ENCODE measurements at regions not wholly inside any gene's neighbourhood (a gene's known extent, or its start where the extent isn't known, plus 50 kb on each side); places are given as distances from the start of the nearest gene placed in this dataset.
"Not testable (repeated sequence)": the region's sequence is repeated elsewhere in the genome, so short reads cannot be mapped to it uniquely, and the experiment has no call there.

DNA sequence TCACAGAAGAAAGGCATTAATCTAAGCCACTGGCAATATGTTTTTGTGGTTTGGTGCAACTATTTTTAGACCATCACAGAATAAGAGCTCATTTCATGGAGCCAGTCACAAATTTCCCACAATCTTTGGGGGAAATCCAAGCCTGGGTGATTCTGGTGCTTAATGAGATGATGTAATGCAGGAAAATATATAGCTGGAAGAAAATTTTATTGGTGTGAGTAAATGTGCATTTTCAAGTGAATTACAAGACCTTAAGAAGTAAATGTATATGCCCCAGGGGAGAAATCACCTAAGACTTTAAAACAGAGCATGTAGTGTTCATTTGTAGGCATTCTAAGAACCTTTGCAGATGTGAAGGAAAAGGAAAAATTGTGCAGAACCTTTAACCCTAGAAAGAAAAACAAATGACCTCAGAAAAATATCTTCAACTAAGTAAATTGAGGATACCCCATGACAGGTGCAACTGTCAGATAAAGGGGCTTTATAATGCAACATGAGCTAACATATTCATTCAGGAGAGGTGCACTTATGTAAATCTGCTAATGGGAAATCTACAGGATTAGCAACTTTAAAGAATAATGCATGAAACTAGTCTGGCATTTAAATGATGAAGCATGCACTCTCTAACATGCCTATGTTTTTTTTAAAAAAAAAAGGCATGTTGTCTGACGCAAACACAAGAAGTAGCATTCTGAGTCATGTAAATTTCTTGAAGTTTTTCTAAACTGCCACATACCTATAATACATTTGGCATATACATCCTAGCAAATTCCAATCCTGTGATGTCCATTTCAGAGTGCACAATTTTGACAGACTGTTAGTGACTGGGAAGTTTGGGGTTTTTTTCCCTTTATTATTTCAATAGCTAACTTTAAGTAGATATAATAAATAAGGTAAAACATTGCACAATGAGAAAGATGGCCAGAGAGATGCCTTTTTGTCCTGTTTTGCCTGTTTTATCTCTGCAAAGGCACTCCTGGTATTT is 105.1 kb downstream of the MEX3B start:
- intact Hi-C loops (cut with DNase I), result no loop called here

GRCh38 chr15:81939604-81940440 is 106.0 kb downstream of the MEX3B start:
- DNase-seq (no peak), ATAC-seq (ENCODE audit: poor library complexity) (no peak)
- intact Hi-C loops (cut with DNase I), result loop anchor here (10.0 kb wide), 1 partner anchor 455 kb away; no protein-coding TSS in a partner anchor

More for the DNA sequence above, 105.1 kb downstream of the MEX3B start:
- DNase-seq, result no peak
- ATAC-seq (ENCODE audit: poor library complexity), result no peak

DNA sequence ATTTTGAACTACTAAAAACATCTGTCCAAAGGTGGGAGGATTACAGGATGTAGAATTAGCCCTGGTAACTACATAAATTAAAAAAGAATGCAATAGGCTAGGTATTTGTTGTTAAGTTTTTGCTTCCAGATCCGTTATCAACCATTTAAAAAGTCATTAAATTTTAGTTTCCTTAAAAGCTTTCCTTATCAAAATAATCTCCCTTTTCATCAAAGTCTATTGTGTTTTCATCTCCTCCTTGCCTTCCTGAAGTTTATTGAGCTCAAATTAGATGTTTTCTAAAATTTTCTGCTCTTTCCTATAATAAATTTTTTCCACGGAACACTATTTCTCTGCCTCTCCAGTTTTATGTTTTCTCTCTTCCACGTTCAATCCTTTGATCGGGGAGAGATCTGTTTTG is 108.6 kb downstream of the MEX3B start:
- no peak for DNase-seq
- ATAC-seq (ENCODE audit: poor library complexity), result no peak
- intact Hi-C loops (cut with DNase I), result loop anchor here (10.0 kb wide), 1 partner anchor 452 kb away; no protein-coding TSS in a partner anchor

DNA sequence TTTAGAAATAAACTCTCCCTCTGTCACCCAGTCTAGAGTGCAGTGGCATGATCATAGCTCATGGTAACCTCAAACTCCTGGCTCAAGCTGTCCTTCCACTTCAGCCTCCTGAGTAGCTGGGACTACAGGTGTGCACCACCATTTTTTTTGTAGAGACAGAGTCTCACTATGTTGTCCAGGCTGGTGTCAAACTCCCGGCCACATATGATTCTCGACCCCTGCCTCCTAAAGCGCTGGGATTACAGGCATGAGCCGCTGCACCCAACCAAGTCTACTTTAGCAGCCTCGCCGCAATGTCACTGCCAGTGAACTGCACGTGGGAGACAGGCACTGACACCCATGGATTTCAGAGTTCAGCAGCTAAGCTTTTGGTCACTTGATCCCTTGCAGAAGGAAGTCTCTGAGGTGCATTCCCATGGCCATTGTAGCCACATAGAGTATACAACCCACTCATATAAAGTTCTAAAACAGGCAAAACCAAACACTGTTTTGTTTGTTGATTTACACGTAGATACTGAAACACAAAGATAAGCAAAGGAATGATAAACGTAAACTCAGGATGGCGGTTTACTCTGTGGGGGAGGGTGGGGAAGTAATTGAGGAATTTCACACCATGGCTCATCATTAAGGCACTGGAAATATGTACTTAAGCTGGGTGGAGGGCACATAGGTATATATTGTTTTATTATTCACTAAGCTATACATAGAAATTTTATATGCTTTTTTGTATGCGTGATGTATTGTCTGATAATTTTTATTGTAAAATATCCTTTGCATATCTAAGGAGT is 115.0 kb downstream of the MEX3B start:
- intact Hi-C loops (cut with DNase I), result loop anchor here (10.0 kb wide), 1 partner anchor 446 kb away; no protein-coding TSS in a partner anchor
- ATAC-seq (ENCODE audit: poor library complexity) (no peak), DNase-seq (no peak)

GRCh38 chr15:81929557-81929956 is 116.3 kb downstream of the MEX3B start:
- no peak for ATAC-seq (ENCODE audit: poor library complexity)
- intact Hi-C loops (cut with DNase I), result no loop called here
- DNase-seq, result no peak

GRCh38 chr15:81926981-81927380 is 118.8 kb downstream of the MEX3B start:
- DNase-seq (no peak), ATAC-seq (ENCODE audit: poor library complexity) (no peak)
- intact Hi-C loops (cut with DNase I), result no loop called here

GRCh38 chr15:81924729-81925128 is 121.1 kb downstream of the MEX3B start:
- peak; percentile 81 for ATAC-seq (ENCODE audit: poor library complexity)

GRCh38 chr15:81923561-81924350 is 122.1 kb downstream of the MEX3B start:
- DNase-seq, result no peak
- intact Hi-C loops (cut with DNase I), result no loop called here
- ATAC-seq (ENCODE audit: poor library complexity), result peak; percentile 92

More at GRCh38 chr15:81924729-81925128, 121.1 kb downstream of the MEX3B start:
- intact Hi-C loops (cut with DNase I), result no loop called here
- DNase-seq, result no peak

- intact Hi-C loops (cut with DNase I), result no loop called here
- ATAC-seq (ENCODE audit: poor library complexity) (no peak), DNase-seq (no peak)
Measured at GRCh38 chr15:81922143-81922542, 123.7 kb downstream of the MEX3B start.

DNA sequence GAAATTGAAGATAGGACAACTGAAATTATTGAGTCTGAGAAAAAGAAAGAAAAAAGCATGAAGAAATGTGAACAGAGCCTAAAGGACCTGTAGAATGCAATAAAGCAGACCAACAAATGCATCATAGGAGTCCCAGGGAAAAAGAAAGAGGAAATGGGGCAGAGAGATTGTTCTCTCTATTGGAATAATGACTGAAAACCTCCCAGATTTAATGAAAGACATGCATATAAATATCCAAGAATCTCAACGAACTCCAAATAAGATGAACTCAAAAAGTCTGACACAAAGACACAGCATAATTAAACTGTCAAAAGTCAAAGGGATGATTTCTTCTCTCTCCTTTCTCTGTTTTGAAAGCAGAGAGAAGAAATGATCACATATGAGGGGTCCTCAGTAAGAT is 124.7 kb downstream of the MEX3B start:
- intact Hi-C loops (cut with DNase I), result no loop called here
- ATAC-seq (ENCODE audit: poor library complexity), result no peak
- no peak for DNase-seq

- ATAC-seq (ENCODE audit: poor library complexity); DNase-seq; intact Hi-C loops (cut with DNase I): not testable (repeated sequence)
Measured at GRCh38 chr15:81918767-81919166, 127.1 kb downstream of the MEX3B start.

GRCh38 chr15:81916451-81916850 is 129.4 kb downstream of the MEX3B start:
- intact Hi-C loops (cut with DNase I), result no loop called here
- DNase-seq (no peak), ATAC-seq (ENCODE audit: poor library complexity) (no peak)

GRCh38 chr15:81915990-81916389 is 129.8 kb downstream of the MEX3B start:
- ATAC-seq (ENCODE audit: poor library complexity), result no peak
- intact Hi-C loops (cut with DNase I), result no loop called here
- no peak for DNase-seq

GRCh38 chr15:81914734-81915256 is 131.0 kb downstream of the MEX3B start:
- DNase-seq (peak; percentile 73), ATAC-seq (ENCODE audit: poor library complexity) (peak; percentile 87)
- intact Hi-C loops (cut with DNase I), result no loop called here

DNA sequence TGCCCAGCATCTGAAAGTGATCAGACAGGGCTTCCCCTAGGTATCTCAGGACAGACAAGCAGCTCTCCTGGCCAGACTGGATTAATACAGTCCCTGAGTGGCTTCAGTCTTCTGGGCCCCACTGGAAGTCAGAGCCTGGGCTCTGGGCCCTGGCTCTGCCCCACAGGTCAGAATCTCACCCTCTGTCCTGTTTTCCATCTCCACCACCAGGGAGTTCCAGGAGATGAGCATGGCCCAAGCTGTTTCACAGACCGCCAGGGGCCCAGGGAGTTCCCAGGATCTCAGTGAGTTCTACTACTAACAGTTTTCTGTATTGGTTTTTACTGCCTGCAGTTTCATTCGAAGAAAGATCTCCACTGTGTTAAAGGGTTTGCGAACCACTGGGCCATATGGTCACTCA is 131.5 kb downstream of the MEX3B start:
- peak; percentile 45 for DNase-seq
- ATAC-seq (ENCODE audit: poor library complexity), result peak; percentile 14
- intact Hi-C loops (cut with DNase I), result no loop called here

DNA sequence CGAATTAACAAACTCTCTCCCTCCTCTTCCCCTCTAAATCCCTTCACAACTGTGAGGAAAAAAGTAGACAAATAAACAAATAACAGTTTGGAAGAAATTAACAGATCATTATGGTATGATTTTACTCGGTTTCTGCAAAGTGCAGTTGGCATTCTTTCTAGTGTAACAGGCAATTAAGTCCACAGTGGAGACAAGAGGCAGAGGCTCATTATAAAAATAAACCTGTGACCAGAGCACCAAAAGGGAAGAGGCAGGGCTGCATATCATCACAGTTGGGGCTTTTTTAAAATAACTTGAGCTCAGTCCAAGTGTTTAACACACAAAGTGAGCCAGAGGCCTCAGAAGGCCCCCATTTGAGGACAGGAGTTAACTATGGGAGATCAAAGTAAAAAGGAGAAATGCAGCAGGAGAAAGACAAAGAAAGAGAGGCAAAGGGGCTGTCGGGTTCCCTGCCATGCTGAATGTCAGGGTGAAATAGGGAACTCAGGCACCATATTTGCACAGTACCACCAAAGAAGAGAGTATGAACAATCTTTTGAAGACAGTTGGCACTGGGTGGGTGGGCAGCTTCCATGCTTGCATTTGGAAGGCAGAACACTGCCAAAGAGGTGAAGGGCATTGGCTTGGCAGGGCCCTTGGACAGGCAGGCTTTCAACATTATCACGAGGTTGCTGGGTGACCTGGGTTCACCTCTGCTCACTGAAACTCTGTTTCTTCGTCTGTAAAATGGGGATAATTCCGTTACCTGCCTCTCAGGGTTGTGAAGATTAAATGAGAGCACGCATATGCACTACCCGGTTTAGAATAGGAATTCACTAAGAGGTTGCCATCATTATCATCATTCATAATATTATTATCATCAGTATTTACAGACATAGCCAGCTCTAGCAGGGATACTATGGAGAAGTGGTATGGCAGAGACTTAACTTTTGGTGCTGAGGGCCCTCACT is 134.5 kb downstream of the MEX3B start:
- ATAC-seq (ENCODE audit: poor library complexity) (peak; percentile 61), DNase-seq (no peak)
- intact Hi-C loops (cut with DNase I), result no loop called here

Measured in Right ventricle myocardium superior (tissue), 1 donor.